Fibroblast of skin of left quadriceps (primary cell): ENCODE measurements at regions not wholly inside any gene's neighbourhood (a gene's known extent, or its start where the extent isn't known, plus 50 kb on each side); places are given as distances from the start of the nearest gene placed in this dataset.
"Not testable (repeated sequence)": the region's sequence is repeated elsewhere in the genome, so short reads cannot be mapped to it uniquely, and the experiment has no call there.

Experiments used
- DNase-seq, 2 experiments: peaks; one replicate each; pipeline ENCODE4 v3.0.0-alpha.2; 2013; ENCODE audit warnings: low read depth in 2 of 2

DNA sequence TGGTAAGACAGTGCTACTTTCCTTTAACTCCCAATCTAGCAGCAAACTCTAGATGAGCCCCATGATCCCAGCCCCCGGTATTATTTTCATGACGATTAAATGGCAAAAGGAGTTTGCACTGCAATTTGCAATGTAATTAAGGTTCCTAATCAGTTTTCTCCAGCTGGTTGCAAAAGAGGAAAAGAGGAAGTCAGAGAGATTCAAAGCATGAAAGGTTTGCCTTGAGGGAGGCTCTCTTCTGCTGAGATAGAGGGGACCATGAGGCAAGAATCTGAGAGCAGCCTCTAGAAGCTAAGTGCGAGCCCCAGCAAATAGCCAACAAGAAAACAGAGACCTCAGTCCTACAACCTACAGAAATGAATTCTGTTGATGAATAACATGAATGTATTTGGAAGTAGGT is 527.1 kb downstream of the UQCRFS1 start:
- no peak for DNase-seq

DNA sequence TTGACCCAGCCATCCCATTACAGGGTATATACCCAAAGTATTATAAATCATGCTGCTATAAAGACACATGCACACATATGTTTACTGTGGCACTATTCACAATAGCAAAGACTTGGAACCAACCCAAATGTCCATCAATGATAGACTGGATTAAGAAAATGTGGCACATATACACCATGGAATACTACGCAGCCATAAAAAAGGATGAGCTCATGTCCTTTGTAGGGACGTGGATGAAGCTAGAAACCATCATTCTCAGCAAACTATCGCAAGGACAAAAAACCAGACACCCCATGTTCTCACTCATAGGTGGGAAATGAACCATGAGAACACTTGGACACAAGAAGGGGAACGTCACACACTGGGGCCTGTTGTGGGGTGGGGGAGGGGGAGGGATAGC is 527.9 kb downstream of the UQCRFS1 start:
- not testable (repeated sequence) for DNase-seq

DNA sequence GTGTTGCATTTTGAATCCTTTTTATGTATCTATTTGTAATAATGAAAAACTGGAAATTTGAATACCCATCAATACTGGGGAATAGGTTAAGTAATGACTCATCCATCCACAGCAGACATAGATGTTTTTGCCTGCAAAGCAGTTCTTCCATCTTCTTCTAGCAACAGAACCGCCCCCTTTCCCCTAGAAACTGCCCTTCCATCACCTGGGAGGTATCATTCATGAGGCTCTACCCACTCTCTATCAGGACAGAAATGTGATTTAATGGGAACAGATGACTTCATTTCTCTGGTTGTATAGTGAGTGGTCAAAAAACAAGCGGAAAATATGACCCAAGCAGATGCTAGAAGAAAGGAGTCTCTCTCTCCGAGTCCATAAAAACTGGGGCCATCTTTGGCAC is 532.8 kb downstream of the UQCRFS1 start:
- DNase-seq, result no peak

DNA sequence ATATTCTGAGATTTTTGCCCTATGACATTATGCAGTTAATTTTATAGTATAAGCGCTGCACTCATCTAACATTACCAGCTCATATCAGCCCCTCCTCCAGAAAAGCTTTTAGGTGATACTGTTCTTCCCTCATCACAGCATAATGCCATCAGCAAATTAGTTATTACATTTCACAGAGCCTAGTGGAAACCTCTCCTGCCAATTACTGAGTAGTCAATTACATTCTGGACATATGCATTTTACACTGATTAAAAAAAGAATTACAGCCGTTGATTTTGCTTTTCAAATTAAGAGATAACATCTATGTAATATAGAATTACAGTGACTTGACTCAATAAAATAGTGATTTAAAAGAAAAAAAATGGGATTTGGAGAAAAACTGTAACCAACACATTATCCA is 542.1 kb downstream of the UQCRFS1 start:
- no peak for DNase-seq

DNA sequence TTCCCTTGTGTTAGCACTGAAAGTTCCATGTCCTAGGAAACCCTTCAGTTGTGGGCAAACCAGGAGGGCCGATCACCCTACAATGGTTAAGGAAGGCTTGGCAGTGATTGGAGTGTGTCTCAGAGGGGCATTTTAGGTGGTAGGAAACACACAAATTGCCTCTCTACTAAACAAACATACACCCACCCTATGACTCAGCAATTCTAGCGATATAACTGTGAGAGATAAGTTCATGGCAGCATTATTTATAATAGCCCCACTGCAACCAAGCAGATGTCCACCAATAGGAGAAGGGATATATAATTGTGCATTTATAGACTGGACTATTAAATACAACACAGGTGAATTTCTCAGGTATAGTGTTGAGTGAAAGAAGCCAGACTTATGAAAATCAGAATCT is 543.1 kb downstream of the UQCRFS1 start:
- DNase-seq, result no peak

DNA sequence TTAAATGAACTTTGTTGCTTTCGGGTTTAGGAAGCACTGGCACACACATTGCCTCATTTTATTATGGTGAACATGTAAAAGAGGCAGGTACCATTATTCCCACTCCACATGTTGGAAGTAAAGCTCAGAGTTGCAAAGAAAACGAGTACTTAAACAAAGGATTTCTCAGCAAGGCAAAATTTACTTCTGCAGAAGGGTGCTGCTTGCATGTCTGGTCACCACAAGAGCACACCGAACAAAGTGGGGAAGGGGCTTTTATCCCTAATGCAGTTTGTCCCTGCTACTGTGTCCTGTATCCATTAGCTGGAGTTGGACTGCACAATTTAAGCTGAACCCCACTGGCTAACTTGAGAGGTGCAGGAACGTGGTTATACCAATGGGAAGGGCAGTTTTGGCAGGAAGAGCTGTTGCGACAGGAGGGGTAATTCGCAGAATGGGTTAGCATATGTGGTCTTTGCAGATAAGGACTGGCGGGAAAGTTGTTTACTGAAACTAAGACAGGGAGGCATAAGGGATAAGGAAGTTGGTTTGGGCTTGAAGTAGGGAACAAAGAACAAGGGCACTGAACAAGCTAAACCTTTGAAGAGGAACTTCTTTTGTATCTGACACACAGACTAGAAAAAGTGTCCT is 545.5 kb downstream of the UQCRFS1 start:
- no peak for DNase-seq

DNA sequence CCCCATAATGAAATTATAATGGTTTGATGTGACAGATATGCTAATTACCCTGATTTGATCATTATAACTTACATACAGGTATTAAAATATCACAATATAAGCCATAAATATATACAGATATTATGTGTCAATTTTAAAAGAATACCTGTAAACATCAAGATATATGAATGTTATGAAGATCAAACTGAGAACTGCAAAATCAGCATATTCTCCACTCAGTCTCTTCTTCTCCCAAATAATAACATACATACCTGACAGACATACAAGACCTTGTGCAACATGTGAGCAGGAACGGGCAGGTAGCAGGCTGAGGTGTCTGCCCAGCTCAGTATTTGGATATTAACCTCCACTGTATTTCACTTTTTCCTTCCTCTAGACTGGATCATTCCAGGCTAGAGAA is 547.2 kb downstream of the UQCRFS1 start:
- DNase-seq, result no peak

DNA sequence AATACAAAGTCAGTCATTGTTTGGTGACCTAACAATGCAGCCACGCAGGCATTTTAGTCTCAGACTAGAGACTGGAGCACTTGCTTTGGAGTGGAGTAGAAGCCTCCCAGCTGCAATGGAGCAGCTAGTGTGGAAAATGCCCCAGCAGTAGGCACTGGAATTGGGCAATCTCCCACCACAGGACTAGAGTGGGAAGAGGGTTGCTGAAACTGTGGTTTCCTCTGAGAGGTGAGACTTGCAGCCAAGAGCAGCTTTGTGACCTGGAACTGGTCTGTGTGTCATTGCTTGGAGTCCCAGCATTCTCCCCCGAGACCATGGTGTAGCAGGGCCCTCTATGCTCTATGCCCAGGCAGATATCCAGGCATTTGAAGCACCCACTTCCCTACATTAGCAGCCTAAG is 556.3 kb downstream of the UQCRFS1 start:
- DNase-seq, result no peak

DNA sequence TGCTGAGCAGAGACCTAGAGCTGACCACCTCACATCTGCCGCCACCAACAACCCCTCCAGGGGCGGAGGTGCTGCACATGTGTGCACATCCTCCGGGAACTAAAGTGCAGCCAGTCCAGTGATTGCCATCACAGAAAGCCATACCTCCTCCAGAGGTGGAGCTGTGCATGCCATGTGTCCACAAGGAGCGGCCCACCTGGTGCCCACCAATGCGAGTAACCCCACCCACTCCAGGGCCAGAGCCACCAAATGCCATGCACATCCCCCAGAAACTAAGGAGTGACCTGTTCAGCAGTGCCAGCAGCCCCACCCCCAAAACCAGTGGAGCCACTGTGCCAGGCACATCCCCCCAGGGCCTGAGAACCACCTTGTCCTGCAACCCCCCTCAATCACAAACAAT is 557.9 kb downstream of the UQCRFS1 start:
- DNase-seq, result no peak

DNA sequence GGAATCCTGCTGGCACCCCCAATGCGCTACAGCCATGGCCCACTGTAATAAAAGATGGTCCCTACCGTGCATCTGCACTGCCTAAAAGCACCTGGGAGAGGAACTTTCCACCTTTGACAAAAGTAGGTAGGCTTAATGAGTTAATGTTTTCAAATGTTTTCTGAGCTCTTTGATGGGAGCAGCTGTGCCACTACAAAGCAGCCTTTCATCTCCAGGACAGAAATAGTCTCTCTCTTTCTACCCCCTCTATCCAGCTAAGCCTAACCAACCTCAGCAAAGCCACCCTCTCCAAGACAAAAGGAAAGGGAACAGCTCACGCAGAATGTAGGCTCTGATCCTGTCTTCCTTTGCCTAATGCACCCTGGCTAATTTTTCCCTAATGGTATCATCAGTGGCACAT is 560.2 kb downstream of the UQCRFS1 start:
- DNase-seq, result no peak

DNA sequence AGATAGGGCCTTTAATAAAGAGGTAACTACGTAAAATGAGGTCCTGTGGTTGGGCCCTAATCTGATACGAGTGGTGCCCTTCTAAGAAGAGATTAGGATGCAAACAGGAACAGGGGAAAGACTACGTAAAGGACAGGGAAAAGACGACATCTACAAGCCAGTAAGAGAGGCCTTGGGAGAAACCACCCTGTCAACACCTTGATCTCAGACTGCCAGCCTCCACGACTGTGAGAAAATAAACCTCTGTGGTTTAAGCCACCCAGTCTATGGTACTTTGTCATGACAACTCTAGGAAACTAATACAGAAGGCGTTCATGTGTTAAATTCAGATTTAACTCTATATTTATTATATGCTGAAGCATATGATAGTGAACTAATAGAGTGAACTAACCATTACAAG is 566.3 kb downstream of the UQCRFS1 start:
- DNase-seq, result no peak

DNA sequence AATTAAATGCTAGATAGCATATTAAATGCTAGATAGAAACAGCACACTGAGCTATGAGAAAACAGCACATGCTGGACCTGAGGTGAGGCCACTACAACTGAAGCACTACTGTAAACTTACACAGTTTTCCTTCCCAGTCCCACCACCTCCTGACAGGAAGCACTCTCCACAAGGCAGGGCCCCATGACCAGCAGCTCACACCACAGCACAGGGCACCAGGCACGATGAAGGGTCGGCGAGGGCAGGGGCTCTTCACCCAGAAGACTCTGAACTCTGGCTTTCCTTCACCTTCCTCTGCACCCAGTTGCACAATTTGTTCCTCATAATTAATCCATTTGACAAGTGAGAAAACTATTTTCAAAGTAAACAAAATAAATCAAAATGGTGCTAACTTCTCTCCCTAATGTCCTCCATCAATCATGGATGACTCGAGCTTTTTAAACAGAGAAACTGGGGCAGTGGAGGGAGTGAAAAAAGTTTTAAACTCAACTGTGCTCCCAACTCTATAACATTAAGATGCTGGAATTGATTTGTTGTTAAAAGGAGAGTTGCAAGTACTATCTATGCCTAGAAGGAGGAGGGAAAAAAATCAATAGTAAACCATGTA is 568.7 kb downstream of the UQCRFS1 start:
- DNase-seq, result no peak

DNA sequence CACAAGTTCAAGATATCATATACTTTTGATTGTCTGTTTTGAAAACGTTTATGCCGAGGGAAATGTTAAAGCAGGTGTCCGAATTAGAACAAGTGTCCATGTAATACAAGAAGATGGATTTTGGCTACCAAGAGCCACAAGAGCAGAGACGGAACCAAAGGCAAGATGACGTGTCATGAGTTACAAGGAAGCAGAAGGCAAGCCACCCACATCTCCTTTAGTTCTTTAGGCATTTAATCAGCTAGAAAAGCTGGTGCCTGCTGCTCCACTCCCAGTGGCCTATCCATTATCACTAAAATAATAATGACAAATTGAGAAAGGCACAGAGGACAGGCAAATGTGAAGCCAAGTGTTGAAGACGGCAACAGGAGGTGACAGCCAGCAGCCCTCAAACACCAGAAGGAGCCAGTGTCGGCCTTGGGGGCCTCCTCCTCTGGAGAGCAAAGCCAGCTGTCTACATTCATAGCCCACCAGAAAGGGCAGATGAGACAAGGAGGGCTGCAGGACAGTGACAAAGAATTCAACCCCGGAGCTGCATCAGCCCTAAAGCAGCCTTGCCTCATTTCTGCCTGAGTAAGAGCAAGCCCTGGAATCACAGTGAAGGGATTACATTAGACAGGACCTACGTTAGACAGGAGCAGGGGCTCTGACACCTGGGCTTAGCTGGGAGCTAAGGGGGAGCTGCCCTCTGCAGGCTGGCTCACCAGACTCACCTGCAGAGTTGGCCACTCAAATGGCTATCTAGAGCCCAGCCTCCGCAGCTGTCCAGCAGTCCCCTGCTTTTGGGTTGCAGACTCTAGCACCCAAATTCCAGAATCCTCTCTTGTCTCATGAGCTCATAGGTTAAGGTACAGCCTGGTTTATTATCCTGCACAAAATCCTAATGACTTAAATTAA is 569.9 kb downstream of the UQCRFS1 start:
- no peak for DNase-seq

DNA sequence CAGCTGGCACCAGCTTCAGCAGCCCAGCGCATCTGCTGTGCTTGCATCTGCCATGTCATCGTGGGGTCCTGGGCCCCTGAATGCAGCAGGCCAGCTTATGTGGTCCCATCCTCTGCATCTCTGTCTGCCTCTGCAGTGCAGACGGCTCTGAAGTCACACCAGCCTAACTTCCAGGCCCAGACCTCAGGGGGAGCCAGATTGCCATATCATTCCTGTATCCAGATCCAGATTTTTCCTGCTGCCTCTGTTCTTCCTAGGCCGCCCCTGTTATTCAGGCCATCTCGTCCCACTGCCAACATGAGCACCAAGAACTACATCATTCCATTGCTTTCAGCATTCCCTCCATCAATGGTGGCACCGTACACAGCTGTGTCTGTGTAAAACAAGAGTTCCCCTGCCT is 571.6 kb downstream of the UQCRFS1 start:
- DNase-seq, result no peak

DNA sequence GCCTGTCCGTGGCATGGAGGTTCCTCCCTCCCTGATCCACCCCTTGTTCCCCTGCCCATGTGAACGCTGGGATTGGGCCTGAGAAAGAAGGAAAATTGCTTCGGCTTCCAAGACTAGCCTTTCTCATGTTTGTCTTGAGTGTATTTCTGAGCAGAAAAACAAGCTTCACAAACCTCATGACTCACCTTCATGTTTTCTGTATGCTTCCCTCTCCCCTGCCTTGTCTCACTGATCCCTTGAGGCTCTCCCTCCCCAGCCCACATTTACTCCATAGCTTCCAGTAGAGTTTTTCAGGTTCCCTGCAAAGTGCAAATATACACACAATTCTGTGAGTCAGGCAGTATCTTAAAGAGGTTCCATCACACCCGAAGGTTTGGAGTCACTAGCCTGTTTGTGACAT is 572.4 kb downstream of the UQCRFS1 start:
- DNase-seq, result no peak

DNA sequence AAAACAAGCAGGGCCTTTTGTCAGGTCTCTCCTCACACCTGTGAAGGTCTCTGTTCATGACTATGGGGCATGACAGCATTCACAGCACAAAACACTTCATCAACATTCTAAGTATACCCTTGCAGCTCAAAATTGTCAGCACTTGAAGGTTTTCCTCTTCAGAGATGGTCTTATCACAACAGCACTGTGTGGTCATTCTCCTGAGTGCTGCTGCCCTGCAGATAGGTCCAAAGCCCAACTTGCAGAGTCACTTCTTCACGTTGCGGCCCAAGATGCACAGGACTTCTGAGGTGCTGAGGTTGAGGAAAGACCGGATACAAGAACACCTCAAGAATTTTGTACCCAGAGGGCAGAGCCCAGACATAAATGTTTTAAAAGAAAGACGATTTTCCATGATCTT is 574.5 kb downstream of the UQCRFS1 start:
- DNase-seq, result no peak

DNA sequence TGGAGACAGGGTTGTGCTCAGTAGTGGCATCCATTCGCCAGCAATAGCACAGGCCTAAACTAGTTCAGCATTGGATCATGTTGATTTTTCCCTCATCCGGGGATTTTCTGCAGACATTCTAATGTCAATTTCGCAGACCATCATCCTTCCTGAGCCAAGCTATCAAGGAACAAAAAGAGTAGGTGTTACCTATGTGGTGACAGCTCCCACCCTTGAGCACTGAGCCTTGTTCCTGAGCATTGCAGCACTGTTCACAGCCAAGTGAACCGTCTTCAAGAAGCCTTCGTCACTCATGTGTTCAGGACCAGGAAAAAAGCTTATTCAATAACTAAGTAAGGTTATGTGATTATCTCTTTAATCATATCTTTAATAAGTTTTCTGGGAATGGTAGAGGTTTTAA is 576.2 kb downstream of the UQCRFS1 start:
- DNase-seq, result no peak

DNA sequence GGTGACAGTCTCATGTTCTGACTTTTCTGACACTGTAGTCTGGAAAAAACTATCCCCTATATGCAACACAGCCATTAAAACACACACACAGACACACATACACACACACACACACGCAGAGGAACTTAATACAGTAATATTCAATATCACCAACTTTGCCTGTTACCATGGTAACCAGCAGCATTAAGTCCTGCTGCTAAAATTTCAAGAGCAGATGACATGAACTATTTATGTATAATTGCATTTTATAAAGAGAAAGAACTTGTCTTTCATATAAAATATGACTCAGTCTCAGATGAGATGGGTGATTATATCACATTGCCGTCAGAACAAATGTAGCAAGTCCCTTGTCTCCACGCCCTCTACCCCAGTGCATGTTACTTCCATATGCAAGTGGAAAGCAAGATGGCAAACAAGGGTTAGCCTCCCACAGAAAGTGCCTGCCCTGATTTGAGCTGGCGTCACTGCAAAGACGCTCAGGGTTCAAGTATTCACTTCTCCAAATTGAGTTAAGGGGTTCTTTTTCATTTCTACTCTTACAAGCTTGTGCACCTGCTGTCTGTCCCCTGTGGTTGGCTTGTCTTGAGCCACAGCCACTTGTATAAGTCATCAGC is 576.8 kb downstream of the UQCRFS1 start:
- no peak for DNase-seq

DNA sequence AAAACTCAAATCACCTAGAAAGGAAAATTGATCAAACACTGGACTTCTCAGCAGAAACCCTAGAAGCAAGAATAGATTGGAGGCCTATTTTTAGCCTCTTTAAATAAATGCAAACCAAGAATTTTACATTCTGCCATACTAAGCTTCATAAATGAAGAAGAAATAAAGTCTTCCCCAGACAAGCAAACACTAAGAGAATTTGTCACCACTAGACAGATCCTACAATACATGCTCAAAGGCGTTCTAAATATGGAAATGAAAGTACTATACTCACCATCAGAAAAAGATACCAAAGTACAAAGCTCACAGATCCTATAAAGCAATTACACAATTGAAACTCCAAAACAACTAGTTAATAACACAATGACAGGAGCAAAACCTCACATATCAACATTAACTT is 578.1 kb downstream of the UQCRFS1 start:
- DNase-seq, result no peak

DNA sequence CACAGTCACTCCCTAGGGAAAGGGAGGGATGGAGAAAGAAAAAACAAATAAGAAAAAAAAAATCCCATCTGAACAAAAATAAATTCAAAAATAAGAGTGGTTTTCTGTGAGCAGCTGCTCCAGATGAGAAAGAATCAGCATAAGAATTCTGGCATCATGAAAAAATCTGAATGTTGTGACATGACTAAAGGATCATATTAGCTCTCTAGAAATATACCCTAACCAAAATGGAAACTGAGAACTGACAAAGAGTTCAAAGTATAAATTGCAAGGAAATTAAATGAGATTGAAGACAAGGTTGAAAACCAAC is 579.0 kb downstream of the UQCRFS1 start:
- DNase-seq, result no peak

DNA sequence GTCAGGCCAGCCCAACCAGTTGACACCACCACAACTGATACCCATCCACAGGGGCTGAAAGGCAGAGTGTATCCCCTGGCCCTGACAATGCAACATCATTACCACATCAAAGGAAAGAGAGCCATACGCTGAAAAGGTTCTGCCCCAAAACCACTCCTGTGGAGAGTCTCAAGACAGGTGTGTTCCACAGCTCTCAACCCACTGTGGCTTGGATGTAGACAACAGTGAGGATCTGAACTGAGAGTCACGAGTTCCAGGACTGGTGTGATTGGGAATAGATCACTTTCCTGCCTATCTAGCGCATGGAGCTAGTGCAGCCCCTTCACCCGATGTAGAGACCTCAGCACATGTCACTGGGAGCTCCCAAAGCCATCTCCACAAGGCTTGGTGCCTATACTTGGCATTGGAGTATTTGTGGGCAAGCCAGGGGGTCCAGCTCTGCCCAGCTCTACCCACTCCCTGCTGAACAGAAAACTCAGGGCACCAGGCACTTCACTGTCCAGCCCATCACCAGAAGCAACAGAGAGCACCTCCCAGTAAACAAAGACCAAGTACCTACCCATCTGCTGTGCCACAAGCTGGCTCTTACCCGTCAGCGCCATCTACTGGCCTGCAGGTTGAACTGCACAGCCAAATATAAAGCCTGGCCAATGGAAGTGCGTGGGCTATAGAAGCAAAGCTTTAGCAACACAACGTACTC is 579.5 kb downstream of the UQCRFS1 start:
- DNase-seq, result peak; percentile 3

DNA sequence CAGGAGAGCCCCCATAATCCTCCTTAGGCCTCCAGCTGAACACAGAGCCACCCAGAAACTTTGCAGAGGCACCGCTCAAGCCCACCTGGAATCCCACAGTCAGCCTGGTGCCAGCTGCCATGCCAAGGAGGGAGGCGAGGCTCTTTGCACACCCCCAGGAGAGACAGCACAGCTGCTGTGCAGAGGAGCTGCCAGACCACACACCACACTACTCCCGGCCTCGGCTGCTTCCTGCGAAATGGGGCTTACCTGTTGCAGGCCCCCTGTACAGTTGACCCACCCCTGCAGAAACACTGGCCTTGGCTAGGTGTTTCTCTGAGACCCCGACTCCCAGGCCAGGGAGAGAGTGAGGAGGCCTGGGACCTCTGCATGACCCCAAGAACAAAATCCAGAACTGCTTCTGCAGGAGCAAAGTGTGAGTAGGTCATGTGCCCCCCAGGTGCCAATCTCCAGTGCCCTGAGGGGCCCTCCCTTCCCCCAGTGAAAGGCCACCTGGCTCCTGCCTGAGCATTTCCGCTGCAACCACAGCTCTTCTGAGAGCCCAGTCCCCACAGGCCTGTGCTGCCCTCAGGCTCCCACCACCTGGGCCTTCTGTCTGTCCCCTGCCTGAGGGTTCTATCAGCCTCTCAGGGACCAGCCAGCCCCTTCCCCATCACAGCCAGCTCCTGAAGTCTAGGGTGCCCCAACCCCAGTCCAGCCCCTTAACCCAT is 580.4 kb downstream of the UQCRFS1 start:
- DNase-seq, result no peak
